PC-3 (cell line): ENCODE measurements at regions not wholly inside any gene's neighbourhood (a gene's known extent, or its start where the extent isn't known, plus 50 kb on each side); places are given as distances from the start of the nearest gene placed in this dataset.

Source experiments
- ATAC-seq: fragments of 200-7000 bp; cut with Tn5 transposase; 2 replicates; pipeline ENCODE4 v1.9.1; 2020; ENCODE audit warnings: mild to moderate bottlenecking, moderate library complexity
- BruUV-seq: library from RNA; stranded (reverse); fragments of 400-500 nt; replicated peaks from 2 replicates; lab custom pipeline; 2021; lab: Mats Ljungman, UMichigan
- CTCF ChIA-PET: fragments of 300-600 bp; sonication (Branson Sonifier 250); formaldehyde crosslinking; loops from one replicate; lab custom pipeline; 2022; ENCODE audit warnings: antibody characterized with exemption; lab: Charles Lee
- POLR2A ChIA-PET: fragments of 300-600 bp; sonication (Branson Sonifier 250); formaldehyde crosslinking; loops from one replicate; lab custom pipeline; 2022; ENCODE audit warnings: antibody characterized with exemption; ENCODE audit not compliant: unreplicated experiment; lab: Charles Lee
- DNase-seq: peaks from one replicate; pipeline ENCODE4 v3.0.0-alpha.2; 2015
- H2AFZ ChIP-seq: fragments of 300-600 bp; sonication (generic); 2 replicates; pipeline ENCODE4 v1.6.0; 2016; ENCODE audit warnings: antibody characterized with exemption, low read length
- H3F3A ChIP-seq: fragments of 300-600 bp; sonication (generic); one replicate; pipeline ENCODE4 v1.6.0; 2017; ENCODE audit warnings: antibody characterized with exemption, low read length, control low read depth, mild to moderate bottlenecking; ENCODE audit not compliant: unreplicated experiment
- H3K27ac ChIP-seq: fragments of 300-600 bp; sonication (generic); 2 replicates; pipeline ENCODE4 v1.5.1; 2016; ENCODE audit warnings: mild to moderate bottlenecking, low read length
- H3K27me3 ChIP-seq: fragments of 300-600 bp; sonication (generic); 2 replicates; pipeline ENCODE4 v1.6.1; 2016; ENCODE audit warnings: low read length, mixed read lengths
- H3K36me3 ChIP-seq: fragments of 300-600 bp; sonication (generic); 2 replicates; pipeline ENCODE4 v1.6.1; 2016; ENCODE audit warnings: low read depth, mixed run types, low read length, mixed read lengths
- H3K4me1 ChIP-seq: fragments of 300-600 bp; sonication (generic); 2 replicates; pipeline ENCODE4 v1.5.1; 2016; ENCODE audit warnings: low read length; ENCODE audit not compliant: insufficient read depth
- H3K4me2 ChIP-seq: fragments of 300-600 bp; sonication (generic); 2 replicates; pipeline ENCODE4 v1.6.0; 2016; ENCODE audit warnings: low read length
- H3K4me3 ChIP-seq: fragments of 300-600 bp; sonication (generic); 2 replicates; pipeline ENCODE4 v1.5.1; 2016; ENCODE audit warnings: mild to moderate bottlenecking, low read length, mixed read lengths
- H3K79me2 ChIP-seq: fragments of 300-600 bp; sonication (generic); 2 replicates; pipeline ENCODE4 v1.6.1; 2017; ENCODE audit warnings: low read length, mixed read lengths
- H3K9ac ChIP-seq: fragments of 300-600 bp; sonication (generic); 2 replicates; pipeline ENCODE4 v1.6.0; 2016; ENCODE audit warnings: mild to moderate bottlenecking, low read length
- H3K9me2 ChIP-seq: fragments of 300-600 bp; sonication (generic); replicated peaks from 2 replicates; pipeline ENCODE4 v1.6.1; 2016; ENCODE audit warnings: mixed run types, low read length, mixed read lengths
- H3K9me3 ChIP-seq: fragments of 300-600 bp; sonication (generic); 2 replicates; pipeline ENCODE4 v1.6.1; 2016; ENCODE audit warnings: low read length, mixed read lengths
- H4K20me1 ChIP-seq: fragments of 300-600 bp; sonication (generic); 2 replicates; pipeline ENCODE4 v1.6.1; 2016; ENCODE audit warnings: low read length, mixed read lengths
- CTCF ChIP-seq: fragments of 300-600 bp; sonication (generic); conservative IDR thresholded peaks from 2 replicates; pipeline ENCODE4 v1.5.1; 2017; ENCODE audit warnings: antibody characterized with exemption, low read depth, mild to moderate bottlenecking, low read length
- EZH2 ChIP-seq: fragments of 300-600 bp; sonication (generic); IDR thresholded peaks from one replicate; pipeline ENCODE4 v1.6.1; 2017; ENCODE audit warnings: antibody characterized with exemption, mild to moderate bottlenecking, low read length; ENCODE audit not compliant: unreplicated experiment
- EZH2phosphoT487 ChIP-seq: fragments of 300-600 bp; sonication (generic); IDR thresholded peaks from 2 replicates; pipeline ENCODE4 v1.6.1; 2018; ENCODE audit warnings: mild to moderate bottlenecking, antibody characterized with exemption, low read length, borderline replicate concordance
- intact Hi-C: fragments of 100-400 bp; cut with micrococcal nuclease; formaldehyde crosslinking; loops from 2 replicates; pipeline ENCODE4 v1.9.0; 2023

GRCh38 chr5:167036585-167036984 lies 1254.9 kb upstream of the WWC1 start:
- no peaks in the 10 kb centered on the region for H3K4me1 ChIP-seq
- no peak overlapping the region for H3K4me3 ChIP-seq
- H3K79me2 ChIP-seq: no peaks in the 10 kb centered on the region
- CTCF ChIA-PET: no interaction called here
- no peaks in the 10 kb centered on the region; the same call in 1 of the 2 replicates for H3K9me3 ChIP-seq
- DNase-seq: no peak
- no peaks in the 10 kb centered on the region for H4K20me1 ChIP-seq
- no peaks in the 10 kb centered on the region for H3F3A ChIP-seq
- no peak for TF ChIP-seq EZH2phosphoT487
- no peak for TF ChIP-seq CTCF
- no peak for TF ChIP-seq EZH2
- no peak overlapping the region for H2AFZ ChIP-seq
- no peaks in the 10 kb centered on the region for H3K27me3 ChIP-seq
- H3K9me2 ChIP-seq: no peaks in the 10 kb centered on the region
- POLR2A ChIA-PET: no interaction called here
- H3K4me2 ChIP-seq: no peak overlapping the region
- H3K36me3 ChIP-seq: no peaks in the 10 kb centered on the region
- intact Hi-C loops: no loop called here
- no peak overlapping the region for H3K9ac ChIP-seq
- BruUV-seq: no TSS peak
- H3K27ac ChIP-seq: no peak overlapping the region
- ATAC-seq: no peak

DNA sequence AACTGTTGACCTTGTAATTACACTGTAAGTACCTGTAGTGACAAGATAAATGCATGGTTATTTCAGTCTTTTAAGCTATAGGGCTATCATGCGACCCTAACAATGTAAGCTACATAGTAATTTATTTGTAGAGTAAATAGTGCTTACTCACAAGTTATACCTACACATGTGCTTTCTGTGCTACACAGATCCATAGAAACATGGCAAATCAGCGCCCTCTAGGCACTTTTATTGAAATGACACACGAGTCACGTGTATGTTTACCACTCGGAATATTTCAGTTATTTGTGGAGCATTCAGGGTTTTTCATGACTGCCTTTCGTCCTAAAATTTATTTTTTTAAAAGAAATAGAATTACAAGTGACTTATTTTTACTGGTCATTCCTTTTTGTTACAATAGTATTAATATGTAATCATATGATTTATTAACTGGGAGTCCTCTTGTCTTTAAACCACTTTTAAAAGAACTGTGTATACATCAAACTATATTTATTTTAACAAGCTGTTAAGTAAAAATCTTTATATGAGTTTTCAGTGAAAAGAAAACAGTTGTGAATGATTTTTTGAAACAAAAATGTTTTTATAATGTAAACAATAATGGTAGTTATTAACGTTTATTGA lies 1242.3 kb upstream of the WWC1 start:
- no peaks in the 10 kb centered on the region for H3K36me3 ChIP-seq
- no peak overlapping the region for H2AFZ ChIP-seq
- H3K4me2 ChIP-seq: no peak overlapping the region
- no peaks in the 10 kb centered on the region for H3K4me1 ChIP-seq
- ATAC-seq (no peak), DNase-seq (peak; percentile 46)
- CTCF ChIA-PET: no interaction called here
- H3K9ac ChIP-seq: no peak overlapping the region
- no peaks in the 10 kb centered on the region for H4K20me1 ChIP-seq
- no peak for TF ChIP-seq EZH2
- TF ChIP-seq CTCF: peak; percentile 52
- TF ChIP-seq EZH2phosphoT487: no peak
- H3K27me3 ChIP-seq: no peaks in the 10 kb centered on the region
- POLR2A ChIA-PET: no interaction called here
- H3K9me2 ChIP-seq: no peaks in the 10 kb centered on the region
- no peak overlapping the region for H3K4me3 ChIP-seq
- intact Hi-C loops: no loop called here
- H3K79me2 ChIP-seq: no peaks in the 10 kb centered on the region
- H3K9me3 ChIP-seq: no peaks in the 10 kb centered on the region
- no peak overlapping the region for H3K27ac ChIP-seq
- BruUV-seq: no TSS peak
- H3F3A ChIP-seq: no peaks in the 10 kb centered on the region

DNA sequence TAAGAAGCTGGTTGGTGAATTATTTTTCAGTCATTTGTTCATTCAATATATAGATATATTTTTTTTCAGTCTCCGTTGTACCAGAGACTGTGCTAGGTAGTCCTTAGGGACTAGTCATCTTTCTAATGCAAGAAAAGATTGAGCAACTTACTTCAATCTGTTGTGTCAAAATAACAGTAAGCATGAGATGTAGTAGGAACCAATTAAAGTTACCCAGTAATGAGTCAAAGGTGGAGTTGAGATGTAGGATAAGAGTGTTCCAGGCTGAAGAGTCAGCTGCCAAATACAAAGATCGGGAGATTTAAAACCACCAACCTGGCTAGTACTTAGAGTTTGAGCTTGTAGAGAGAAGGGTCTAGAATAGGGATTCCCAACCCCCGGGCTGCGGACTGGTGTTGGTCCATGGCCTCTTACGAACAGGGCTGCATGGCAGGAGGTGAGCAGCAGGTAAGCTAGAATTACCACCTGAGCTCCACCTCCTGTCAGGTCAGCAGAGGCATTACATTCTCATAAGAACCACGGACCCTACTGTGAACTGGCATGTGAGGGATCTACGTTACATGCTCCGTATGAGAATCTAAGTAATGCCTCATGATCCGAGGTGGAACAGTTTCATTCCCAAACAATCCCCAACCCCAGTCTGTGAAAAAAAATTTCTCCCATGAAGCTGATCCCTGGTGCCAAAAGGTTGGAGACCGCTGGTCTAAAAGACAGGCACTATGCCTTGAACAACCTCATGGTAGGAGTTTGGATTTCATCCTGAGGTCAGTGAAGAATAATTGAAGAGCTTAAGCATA lies 1241.5 kb upstream of the WWC1 start:
- H4K20me1 ChIP-seq: no peaks in the 10 kb centered on the region
- H3K9me3 ChIP-seq: no peaks in the 10 kb centered on the region
- H3K4me1 ChIP-seq: no peaks in the 10 kb centered on the region
- TF ChIP-seq EZH2phosphoT487: no peak
- no peak for TF ChIP-seq EZH2
- no peaks in the 10 kb centered on the region for H3K79me2 ChIP-seq
- no peak overlapping the region for H3K27ac ChIP-seq
- CTCF ChIA-PET: no interaction called here
- no peak overlapping the region for H3K4me2 ChIP-seq
- H3K36me3 ChIP-seq: no peaks in the 10 kb centered on the region
- H3K9me2 ChIP-seq: no peaks in the 10 kb centered on the region
- H3K4me3 ChIP-seq: no peak overlapping the region
- H2AFZ ChIP-seq: no peak overlapping the region
- no peak for DNase-seq
- no peaks in the 10 kb centered on the region for H3K27me3 ChIP-seq
- H3K9ac ChIP-seq: no peak overlapping the region
- no peaks in the 10 kb centered on the region for H3F3A ChIP-seq
- ATAC-seq: no peak
- POLR2A ChIA-PET: no interaction called here
- intact Hi-C loops: no loop called here
- no TSS peak for BruUV-seq
